NCI-H82 (cell line): ENCODE measurements at regions not wholly inside any gene's neighbourhood (a gene's known extent, or its start where the extent isn't known, plus 50 kb on each side); places are given as distances from the start of the nearest gene placed in this dataset.

ENCODE experiments used
- DNase-seq: peaks from one replicate; lab custom pipeline; 2025; lab: John Stamatoyannopoulos, UW

DNA sequence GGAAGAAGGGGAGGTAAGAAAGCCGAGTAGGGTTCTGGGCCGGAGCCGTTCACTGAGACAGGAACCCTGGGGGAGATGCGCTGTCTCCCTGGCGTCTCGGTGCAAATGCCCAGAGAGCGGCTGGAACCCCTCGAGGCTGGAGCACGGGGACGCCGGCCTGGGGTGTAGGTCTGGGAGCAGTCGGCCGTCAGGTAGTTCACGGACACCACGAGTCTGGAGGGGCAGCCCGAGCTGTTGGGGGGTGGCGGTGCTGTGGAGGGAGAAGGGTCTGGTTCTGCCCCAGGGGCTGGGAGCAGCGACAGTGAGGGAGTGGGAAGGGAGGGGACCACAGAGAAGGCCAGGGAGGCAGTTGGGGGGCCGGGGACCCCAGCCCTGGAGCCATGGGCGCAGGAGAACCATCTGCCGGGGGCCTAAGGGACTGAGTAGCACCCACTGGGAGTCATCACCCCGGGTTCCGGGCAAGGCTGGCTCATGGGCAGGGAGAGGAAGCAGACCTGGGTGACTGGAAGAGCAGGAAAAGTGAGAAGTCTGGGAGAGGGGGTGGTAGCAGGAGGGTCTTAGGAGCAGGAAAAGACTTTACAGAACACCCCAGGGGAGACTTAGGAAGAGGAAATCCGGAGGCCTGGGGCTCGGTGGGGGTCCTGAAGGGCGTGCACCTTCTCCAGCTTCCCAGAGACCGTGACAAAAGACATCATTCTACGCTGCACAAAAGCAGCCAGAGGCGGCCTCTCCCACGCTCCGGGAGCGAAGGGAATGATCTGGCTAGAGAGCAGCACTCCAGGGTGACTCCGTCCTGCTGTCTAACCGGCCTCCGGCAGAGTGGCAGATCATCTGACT lies 173.1 kb upstream of the SOX1 start:
- no peak for DNase-seq

DNA sequence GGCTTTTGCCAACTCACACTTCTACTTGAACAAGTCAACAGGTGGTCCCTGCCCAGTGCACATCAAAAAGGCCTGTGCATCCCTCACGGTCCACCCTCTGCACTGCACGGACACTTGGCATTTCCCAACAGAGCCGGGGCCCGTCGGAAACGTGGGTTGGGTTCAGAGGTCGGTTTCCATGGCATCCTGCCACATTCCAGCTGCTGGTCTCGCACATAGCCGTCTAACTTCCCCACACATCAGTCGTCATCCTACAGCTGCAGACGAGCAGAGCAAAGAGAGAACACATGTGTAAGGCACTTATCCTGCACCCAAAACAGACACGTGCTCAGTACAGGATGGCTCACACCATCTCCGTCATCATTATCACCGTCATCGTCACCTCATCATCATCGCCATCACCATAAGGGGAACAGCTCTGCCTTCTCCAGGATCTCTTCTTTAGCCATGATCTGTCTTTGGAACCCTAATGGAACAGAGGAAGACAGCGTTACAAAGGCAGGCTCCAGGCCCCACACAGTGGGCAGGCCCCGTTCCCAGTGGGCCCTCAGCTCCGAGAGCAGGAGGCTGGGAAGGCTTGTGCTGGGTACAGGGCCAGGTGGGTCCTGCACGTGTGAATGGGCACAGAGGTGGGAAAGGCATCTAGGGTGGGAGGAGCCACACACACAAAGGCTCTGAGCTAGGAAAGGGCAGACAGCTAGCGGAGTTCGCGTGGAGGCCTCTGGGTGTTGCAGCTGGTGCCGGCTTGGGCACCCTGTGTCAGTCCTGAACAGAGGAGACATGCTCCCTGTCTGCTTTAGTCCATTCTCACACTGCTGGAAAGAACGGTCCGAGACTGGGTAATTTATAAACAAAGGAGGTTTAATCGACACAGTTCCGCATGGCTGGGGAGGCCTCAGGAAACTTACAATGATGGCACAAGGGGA lies 170.8 kb upstream of the SOX1 start:
- no peak for DNase-seq

DNA sequence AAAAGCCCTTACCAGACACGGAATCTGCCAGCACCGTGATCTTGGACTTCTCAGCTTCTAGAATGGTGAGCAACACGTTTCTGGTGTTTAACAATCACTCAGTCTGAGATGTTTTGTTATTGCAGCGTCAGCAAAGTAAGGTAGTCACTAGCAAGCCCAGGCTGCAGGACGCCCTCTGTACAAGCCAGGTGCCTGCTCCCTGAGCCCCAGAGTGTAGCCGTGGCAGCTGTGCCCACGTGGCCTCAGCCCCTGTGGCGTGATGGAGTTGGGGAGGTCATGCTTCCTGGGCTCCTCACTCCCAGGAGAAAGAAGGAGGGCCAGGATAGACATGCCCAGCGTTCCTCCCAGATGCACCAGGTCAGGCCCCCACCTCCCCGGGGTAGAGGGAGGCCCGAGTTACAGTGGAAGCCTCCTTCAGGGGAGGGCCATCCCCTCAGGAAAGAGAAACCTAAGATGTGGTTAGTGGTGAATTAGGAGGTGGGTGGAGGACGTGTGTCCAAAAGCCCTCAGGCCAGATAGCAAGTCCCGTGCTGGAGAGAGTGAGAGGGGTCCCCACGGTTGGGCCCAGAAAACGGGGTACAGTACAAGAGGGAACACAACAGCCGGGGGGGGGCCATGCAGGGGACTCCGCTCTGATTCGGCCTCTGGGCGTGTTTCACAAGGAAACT lies 169.6 kb upstream of the SOX1 start:
- DNase-seq = no peak

DNA sequence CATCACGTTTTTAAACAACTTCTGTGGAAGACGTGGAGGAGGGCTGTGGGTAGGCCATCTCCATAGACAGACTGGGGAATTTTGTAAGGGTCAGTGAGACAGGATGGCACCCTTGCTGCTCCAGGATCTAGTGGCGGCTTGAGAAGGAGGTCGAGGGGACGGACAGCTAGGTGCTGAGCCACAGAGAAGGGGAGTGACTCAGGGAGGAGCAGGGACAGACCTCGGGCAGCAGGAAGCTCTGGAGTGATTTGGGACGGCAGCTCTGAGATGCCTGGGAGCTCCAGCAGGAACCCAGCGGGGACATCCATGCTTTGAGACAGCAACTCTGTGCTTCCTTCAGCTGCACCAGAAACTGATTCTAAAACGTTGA lies 169.1 kb upstream of the SOX1 start:
- no peak for DNase-seq

DNA sequence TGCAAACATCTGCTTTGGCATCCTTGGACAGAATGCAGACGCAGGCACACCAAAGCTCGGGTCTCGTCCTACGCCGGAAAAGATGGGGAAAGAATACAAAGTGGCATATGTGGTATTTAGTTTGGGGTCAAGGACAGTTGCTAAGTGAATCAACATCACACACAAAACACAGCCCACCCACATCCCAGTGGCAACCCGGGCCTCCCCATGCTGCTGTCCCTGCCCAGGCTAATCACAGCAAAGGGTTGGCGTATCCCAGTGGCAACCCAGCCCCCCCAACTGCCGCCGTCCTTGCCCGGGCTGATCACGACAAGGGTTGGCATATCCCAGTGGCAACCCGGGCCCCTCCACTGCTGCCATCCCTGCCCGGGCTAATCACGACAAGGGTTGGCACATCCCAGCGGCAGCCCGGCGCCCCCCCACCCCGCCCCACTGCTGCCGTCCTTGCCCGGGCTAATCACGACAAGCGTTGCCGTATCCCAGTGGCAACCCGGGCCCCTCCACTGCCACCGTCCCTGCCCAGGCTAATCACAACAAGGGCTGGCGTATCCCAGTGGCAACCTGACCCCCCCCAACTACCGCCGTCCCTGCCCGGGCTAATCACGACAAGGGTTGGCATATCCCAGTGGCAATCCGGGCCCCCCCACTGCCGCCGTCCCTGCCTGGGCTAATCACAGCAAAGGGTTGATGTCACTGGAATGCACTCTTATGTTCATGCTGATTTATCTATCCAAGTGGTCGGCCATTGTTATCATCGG lies 167.8 kb upstream of the SOX1 start:
- no peak for DNase-seq

GRCh38 chr13:111899714-111900389 lies 167.1 kb upstream of the SOX1 start:
- DNase-seq = no peak

DNA sequence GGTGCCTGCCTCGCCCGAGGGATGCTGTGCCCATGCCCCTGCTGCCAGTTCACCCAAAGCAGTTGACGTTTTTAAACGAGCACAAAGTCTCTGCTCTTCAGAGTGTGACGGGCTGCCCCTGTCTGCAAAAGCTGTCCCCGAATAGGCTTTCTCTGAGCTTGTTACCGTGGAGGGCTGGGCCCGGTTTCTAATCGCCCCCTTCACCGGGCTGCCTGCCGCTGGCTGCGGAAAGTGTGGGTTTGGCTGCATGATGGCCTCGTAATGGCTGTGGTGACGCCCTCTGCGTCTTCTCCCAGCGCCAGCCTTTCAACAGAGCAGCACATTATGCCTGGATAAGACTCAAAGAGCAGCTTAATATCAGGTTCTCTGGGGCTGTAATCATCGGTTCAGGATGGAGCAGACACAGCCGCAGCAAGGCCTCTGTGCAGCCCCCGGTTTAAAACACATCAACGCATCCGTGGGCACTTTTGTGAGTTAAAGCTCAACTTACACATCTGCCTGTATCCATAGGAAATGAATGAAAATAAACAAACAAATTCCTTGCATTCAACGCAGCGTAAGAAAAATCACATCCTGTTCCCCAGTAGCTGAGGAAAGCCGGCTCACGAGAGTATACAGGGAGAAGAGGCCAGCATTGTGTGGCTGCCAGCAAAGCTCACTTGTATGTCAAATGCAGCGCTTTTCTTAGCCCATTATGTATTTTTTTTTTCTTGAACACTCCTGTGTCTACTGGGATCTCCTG lies 166.4 kb upstream of the SOX1 start:
- DNase-seq = no peak

- DNase-seq = no peak
Observed at GRCh38 chr13:111901267-111901915, 165.6 kb upstream of the SOX1 start.

- no peak for DNase-seq
Observed at GRCh38 chr13:111902726-111903125, 164.2 kb upstream of the SOX1 start.

DNA sequence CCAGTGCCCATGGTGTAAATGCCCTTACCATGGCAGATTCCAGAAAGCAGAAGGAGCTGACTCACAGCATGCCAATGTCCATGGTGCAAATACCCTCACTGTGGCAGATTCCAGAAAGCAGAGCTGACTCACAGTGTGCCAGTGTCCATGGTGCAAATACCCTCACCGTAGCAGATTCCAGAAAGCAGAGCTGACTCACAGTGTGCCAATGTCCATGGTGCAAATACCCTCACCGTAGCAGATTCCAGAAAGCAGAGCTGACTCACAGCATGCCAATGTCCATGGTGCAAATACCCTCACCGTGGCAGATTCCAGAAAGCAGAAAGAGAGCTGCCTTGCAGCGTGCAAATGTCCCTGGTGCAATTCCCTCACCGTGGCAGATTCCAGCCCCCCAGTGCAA lies 163.8 kb upstream of the SOX1 start:
- no peak for DNase-seq

GRCh38 chr13:111904166-111904565 lies 162.8 kb upstream of the SOX1 start:
- no peak for DNase-seq

- peak; percentile 19 for DNase-seq
Observed at GRCh38 chr13:111904701-111905608, 162.0 kb upstream of the SOX1 start.

- DNase-seq = no peak
Observed at GRCh38 chr13:111905609-111905945, 161.4 kb upstream of the SOX1 start.

DNA sequence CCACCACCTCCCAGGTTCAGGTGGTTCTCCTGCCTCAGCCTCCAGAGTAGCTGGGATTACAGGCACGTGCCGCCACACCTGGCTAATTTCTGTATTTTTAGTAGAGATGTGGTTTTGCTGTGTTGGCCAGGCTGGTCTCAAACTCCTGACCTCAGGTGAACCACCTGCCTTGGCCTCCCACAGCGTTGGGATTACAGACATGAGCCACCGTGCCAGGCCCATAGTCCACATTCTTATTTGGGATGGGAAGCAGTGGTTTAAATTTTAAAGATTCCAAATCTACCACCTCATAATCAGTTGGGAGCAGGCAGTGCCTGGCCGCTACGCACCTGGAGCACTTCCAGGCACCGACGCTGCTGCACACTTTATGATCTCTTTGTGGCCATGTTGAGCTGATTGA lies 160.6 kb upstream of the SOX1 start:
- no peak for DNase-seq

DNA sequence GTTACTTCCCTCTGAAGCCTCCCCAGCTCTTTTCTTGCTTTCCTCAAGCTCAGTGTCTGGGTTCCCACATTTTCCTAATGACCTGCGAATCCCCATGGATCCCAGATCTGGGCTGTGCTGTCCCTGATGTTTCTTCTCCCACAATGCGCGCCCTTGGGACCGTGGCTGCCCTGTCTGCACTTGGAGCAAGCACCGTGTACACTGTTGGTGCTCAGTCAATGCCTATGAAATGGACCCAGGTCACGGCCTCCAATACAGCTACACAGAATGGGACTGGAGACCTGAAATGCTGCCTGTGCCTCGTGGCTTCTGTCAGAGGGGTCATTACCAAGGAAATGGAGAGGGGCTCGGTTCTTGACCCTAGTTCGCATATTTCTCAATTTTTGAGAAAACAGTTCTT lies 160.1 kb upstream of the SOX1 start:
- DNase-seq = no peak

DNA sequence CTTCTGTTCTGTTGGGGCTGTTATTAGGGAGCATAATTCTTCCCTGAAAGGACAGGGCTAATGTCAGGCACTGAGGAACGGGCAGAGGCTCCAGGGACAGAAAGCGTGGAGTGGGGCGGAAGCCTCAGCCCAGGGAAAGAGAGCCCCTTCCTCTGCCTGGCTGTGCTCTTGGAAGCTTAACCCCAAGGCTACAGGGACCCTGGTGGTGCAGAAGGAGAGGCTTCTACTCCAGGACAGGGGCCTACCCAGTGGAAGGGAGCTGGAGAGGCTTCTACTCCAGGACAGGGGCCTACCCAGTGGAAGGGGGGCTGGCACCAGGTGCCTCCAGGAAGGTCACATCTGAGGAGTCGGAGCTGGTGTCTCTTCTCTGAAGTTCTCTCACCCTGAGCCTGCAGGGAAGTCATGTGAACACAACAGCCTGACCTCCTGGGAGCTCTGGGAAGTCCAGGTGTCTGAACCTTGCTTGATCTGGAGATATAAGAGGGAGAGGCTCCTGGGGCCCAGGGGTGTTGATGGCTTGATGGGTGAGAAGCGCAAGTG lies 159.5 kb upstream of the SOX1 start:
- no peak for DNase-seq

- no peak for DNase-seq
Observed at GRCh38 chr13:111908361-111908760, 158.6 kb upstream of the SOX1 start.

- no peak for DNase-seq
Observed at GRCh38 chr13:111908981-111909380, 158.0 kb upstream of the SOX1 start.

DNA sequence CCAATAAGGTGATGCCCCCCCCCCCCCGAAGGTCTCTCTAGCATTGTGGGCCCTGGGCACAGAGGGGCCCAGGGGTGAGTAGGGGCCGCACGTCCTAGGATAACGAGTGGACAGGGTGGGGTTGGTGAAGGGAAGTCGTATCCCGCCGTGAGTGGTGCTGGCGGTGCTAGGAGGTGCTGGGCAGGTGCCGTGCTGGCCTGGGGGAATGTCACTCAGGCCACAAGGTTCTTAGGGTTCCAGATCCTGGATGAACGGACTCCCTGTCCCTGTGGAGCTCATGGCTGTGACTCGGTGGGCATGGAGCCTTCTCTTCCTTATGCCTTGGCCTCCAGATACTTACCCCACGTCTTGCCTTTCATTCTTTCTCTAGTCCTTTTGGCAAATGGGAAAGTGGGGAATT lies 157.4 kb upstream of the SOX1 start:
- DNase-seq = no peak
